ENCODE measurements at regions not wholly inside any gene's neighbourhood (a gene's known extent, or its start where the extent isn't known, plus 50 kb on each side); places are given as distances from the start of the nearest gene placed in this dataset.

DNA sequence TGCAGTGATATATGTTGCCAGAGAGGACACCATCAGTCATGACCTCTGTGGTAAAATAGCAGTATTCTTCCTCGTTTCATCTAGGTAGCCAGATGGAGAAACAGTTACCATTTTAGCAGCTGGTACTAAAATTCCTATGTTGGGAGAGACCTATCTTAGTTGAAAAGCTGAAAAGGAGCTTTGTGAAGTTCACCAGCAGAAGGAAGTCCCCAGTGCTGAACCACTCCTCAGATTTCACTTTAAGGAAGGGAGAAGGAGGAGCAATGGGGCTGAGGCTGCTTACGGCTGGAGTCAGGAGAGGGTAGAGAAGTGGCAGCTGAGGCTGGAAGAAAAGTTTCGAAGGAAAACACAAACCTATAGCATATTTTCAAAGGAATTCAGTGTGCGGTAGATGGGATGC is 103.7 kb downstream of the ATXN3L start:
- TF ChIP-seq CTCF (IDR thresholded peaks at IDR 0.05), result no peak
- TF ChIP-seq POLR2A (IDR thresholded peaks at IDR 0.05), result no peak
